OCI-LY7 (cell line): ENCODE measurements at regions not wholly inside any gene's neighbourhood (a gene's known extent, or its start where the extent isn't known, plus 50 kb on each side); places are given as distances from the start of the nearest gene placed in this dataset.

Experiments used
- CTCF ChIP-seq: fragments of 200-600 bp; sonication (generic); conservative IDR thresholded peaks from 2 replicates; pipeline ENCODE4 v1.5.1; 2014; ENCODE audit warnings: mild to moderate bottlenecking, antibody characterized with exemption, low read length, moderate library complexity, mixed read lengths
- EZH2phosphoT487 ChIP-seq: fragments of 200-600 bp; sonication (generic); IDR thresholded peaks from 2 replicates; pipeline ENCODE4 v1.6.1; 2018; ENCODE audit warnings: low read depth, borderline replicate concordance, mild to moderate bottlenecking, mixed run types, antibody characterized with exemption, low read length, moderate library complexity, mixed read lengths

GRCh38 chr11:95508219-95508890, 277.4 kb upstream of the SESN3 start:
- TF ChIP-seq CTCF (no peak), EZH2phosphoT487 (no peak)
